Activated CD8-positive, alpha-beta memory T cell treated with anti-CD3 and anti-CD28 coated beads, Interleukin-2, amount 50 U/mL, for 24 hours (primary cell): ENCODE measurements at regions not wholly inside any gene's neighbourhood (a gene's known extent, or its start where the extent isn't known, plus 50 kb on each side); places are given as distances from the start of the nearest gene placed in this dataset.

Experiments
- DNase-seq: peaks from one replicate; pipeline ENCODE4 v3.0.0-alpha.2; 2020; ENCODE audit errors: extremely low read depth

DNA sequence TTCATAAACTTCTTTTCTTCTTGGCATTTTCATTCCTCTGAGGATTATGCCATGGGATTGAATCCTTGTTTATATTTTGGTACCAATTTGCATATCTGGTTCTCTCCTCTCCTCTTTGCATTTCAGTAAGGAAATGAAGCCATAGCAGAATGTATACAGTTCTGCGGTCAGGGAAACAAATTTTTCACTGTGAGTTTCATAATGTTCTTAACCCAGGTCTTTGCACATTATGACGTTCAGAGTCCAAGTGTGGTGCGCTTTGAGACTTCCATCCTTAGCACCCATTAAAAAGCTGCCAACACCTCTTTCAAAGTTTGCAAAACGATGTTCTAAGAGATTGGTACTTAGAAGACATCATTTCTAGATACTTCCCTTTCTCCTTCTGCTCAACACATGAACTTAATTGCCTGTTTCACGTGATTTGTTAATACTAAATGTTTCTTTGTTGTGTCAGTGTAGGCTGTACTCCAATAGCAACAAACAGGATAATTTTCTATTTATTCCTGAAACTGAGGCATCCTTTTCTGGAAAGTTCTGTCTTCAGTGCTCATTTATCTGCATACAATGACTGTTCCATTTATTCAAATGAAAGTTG lies 953.1 kb upstream of the NR2F2 start:
- DNase-seq, result no peak

DNA sequence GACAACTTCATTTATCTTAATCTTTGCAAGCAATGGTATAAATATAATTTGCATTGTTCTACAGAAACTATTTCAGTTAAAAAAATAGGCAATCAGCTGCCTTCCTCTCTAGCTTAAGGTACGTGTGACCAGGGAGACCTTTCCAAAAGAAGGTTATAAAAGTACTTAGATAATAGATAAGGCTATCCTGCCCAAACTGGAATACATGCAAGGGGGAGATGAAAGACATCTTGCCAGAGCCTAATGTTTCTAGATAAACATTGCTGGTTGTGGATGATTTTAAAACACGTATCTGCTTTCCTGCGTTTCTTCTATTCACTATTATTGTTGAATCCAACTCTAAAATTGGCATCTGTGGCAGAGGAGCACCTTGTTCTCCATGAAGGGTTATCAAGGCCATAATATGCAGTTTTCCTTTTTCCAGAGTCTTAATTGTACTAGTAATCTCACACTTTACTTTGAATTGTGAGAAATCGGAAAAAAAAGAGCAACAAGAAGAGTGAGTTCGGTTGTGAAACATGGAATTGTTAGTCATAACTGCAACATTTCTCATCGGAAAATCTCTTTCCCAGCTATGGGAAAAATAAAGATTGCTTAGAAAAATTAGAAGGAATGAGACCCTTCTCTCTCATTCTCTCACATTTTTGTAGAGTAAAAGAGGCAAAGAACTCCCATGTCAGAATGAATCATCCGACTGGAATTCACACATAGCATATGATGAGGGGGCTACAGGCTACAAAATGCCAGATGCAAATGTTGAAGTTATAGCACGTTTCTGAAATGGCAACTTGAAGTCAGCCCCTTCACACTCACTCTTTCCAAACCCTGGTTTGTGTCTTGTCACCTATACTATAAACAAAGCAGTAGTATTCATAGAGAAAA lies 936.1 kb upstream of the NR2F2 start:
- DNase-seq, result no peak

DNA sequence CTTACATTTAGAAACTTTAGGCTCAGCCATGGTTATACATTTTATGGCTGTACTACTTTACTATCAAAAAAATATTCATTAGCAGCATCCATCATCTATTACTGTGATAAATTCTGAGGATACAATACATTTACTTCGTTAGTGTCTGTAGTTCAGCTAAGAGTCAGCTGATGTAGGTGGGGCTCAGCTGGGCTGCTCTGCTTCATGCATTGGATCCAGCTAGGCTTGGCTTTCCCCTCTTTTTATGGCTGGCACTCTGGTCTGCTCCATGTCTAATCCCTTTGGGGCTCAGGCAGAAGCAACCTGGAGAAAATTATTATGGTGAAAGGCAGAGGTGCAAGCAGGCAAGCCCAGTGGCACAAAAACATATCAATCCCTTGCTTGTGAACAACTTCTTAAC lies 930.1 kb upstream of the NR2F2 start:
- no peak for DNase-seq

DNA sequence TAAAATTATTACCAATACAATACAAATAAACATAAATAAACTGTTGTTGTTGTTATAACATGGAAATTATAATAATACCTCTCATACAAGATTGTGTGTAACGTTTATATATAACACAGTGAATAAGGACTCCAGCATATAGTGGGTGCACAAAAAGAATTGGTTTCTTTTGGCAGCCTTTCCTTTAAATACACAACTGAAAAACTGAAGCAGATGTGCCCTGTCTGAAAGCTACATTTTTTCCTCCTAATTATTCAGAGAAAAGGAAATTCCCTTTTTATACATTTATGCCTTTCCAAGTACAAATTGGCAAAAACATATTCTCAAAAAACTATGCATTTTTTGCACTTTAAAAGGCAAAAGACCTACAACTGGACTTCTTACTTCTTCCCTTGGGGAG lies 928.9 kb upstream of the NR2F2 start:
- DNase-seq, result no peak

DNA sequence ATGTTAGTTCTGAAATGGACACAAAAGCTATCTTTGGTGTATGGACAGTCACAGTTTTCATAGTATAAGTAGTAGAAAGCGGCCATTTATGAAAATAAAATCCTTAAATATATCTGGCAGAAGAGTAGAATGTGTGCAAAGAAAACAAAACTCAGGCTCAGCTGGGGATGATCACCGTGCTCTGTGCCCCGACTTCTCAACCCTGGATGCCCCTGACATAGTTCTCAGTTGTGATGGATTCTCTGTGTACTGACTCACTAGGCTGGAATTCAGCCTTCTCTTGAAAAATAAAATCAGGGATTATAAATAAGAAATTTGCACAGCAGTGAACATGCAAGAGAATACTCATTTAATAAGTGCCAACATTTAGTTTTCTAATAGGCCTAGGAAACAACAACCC lies 925.1 kb upstream of the NR2F2 start:
- no peak for DNase-seq

DNA sequence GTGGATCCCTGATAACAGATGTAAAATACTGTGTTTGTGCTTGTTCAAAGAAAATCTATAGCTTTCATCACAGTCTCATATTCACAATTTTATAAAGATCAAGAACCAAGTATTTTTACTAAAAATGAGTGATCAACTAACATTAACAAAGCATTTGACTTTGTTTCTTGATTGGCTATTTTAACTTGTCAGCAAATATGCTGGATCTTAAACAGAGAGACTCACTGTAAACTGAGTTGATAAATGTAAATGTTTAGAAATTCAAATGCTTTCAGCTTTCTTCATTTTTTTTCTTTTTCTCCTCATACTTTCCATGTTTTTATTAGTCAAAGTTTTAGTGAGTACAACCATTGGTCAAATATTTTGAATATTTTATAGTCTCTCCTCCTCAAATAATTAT lies 923.0 kb upstream of the NR2F2 start:
- DNase-seq, result no peak

DNA sequence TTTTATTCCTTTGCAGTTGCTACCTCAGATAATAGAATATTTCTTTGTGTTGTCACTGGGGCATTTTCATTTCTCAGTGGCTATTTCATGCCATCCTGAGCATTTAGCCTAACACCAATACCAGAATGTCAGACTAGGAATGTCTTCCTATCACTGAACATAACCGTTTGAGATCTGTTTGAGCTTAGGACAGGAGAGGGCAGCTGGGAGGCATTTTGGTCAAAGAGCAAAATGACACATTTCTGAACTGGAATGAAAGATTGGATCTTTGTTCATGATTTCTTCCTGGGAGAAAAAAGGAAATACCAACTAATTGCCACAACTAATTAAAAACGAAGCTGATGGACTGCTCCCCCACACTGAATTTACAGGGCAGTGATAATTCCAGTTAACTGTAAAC lies 921.3 kb upstream of the NR2F2 start:
- DNase-seq, result no peak

DNA sequence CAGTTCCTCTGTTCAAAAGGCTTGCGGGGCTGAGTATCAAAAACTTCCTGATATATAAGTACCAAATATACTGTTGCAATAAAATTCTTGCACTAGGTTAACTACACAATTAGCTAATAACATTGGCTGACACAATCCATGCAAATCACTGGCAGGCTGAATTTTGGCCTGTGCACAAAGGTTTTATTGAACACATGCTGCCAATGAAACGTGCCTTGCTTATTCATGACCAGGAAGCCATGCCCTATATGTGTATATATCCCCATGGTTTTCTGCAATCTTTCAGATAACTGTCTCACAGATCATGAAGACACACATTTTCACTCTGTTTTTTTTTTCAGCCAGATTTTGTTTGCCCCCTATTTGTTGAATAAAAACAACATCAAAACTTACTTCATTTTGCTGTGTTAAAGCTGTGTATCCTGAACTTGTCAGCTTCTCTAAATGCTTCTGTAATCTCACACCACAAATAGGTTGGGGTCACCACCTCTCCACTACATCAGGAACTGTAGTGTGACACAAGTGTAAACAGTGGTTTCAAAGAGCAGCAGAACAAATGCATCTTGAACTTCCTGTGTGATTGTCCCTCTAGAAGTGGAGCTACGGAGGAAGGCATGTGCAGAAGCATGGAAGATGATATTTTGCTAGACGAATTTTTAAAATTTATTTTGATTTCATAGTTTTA lies 920.7 kb upstream of the NR2F2 start:
- DNase-seq, result no peak

DNA sequence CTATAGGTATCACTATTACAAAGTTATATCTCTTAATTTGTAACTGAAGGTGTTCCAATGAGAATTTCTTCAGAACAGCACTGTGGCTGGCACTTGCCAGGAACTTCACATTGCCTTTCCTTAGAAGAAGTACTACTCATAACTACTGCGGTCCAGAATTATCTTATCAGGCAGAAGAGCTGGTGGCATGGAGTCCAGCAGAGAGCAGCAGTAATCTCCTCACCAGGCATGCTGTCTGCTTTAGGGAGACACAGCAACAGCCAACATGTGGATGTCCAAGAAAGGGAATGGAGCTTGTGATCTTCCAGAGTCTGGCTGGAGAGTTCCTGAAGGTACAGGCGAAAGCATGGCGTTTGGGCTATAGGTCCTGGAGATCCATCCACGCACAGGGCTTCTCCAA lies 919.7 kb upstream of the NR2F2 start:
- no peak for DNase-seq

DNA sequence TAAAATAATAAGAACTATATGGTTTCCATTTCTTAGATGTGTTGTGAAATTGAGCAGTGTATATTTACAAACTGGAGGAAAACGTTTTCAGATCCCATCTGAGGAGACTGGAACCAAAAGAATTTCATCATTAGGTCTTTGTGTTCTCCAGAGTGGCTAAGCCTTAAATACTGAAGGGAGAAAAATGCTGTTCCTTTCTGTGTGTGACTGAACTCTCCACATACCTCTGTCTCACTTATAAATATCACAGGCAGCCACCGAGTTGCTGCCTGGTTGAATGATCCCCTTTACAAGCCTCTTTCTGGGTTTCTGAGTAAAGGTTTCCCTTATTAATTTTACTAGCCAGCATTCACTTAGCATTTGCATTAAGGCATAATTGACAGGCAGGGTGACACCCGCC lies 913.9 kb upstream of the NR2F2 start:
- DNase-seq, result no peak

DNA sequence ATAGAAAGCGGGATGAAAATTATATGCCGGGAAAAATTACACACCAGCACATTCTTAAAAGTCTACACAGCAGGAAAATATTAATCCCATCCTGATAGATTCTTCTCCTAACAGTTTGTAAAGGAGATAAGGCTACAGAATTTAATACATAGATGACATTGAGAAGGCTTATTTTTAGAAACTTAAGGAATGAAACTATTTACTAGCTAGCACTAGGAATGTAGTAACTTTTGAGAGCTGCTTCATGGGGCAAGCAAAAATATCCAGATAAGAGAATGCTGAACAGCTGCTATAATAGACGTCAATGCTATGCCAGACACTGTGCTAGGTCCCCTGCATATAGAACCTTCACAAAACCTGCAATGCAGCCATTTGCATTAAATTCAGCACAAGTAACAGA lies 912.7 kb upstream of the NR2F2 start:
- DNase-seq, result no peak

DNA sequence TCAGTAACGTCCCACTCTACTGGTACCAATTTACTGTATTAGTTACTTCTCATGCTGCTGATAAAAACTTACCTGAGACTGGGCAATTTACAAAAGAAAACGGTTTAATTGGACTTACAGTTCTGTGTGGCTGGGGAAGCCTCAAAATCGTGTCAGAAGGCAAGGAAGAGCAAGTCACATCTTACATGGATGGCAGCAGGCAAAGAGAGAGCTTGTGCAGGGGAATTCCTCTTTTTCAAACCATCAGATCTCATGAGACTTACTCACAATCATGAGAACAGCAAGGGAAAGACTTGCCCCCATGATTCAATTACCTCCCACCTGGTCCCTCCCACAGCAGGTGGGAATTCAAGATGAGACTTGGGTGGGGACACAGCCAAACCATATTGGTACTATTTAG lies 908.2 kb upstream of the NR2F2 start:
- DNase-seq, result no peak

DNA sequence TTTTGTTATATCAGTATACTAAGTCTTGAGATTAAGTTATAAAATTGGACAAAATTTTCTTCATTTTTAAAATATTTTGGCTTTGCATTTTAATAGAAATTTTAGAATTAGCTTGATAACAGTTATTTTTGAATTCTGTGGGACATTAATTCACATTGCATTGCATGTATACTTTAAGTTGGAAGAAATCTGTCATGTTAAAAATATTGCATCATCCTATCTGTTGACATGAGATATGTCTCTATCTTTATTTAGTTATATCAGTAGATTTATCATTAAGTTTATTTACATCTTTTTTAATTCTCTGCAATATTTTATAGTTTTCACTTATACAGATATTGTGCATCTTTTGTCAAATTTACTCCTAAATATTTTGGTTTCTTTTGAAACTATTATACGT lies 904.6 kb upstream of the NR2F2 start:
- DNase-seq, result no peak

DNA sequence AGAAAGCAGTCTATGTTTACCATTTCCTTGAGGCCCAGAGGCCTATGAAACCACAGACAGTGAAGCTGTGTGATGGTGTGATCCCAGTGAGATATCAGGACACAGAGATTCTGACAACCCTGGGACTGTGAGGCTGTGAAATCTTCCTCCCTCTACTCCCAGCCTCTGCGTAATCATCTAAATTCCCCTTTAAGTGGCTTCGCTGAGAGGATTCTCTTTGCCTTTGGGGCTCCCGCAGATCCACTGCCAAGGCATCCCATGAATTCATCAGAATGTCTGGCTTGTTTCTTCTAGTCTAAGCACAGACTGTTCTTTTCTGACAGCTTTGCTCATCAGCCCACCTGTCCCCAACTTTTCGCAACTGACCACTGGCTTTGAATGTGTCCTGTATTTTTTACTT lies 901.2 kb upstream of the NR2F2 start:
- DNase-seq, result no peak

DNA sequence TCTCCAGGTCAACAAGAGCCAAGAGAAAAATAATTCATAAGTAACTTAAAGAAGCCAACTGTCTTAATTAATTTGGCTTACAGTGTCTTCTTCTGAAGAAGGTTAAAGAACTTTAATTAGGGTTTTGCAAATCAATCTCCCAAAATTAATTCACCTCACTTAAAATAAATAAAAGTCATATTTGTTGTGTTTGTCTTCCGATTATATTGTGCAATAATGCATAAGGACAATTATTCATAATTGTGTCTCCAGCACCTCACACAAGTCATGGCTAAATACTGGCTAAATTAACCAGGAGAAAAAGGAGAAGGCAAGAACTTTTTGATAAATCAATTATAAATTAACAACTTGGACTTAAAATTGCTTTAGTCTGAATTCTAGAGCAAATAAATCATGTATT lies 899.0 kb upstream of the NR2F2 start:
- DNase-seq, result no peak

DNA sequence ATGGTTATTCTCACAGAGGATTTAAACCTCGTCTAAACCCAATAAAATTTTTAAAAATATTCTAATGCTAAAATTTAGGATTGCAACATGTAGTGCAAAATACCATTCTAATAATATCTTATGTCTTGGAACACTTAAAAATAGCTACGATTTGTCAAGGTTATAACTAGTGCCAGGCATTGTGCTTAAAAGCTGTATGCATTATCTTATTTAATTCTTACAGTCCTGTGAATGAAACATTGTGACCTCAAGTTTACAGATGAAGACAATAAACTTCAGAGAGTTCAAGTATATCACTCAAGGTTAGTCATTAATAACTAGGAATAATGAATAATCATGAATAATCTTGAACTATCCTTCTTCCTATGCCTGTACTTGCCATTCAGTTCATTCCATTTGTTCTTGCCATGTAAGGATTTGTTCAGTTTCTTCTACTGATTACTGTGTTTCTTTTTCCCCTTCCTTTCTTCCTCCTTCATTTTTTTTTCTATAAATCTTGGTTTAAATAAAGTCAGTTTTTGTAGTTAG lies 897.6 kb upstream of the NR2F2 start:
- DNase-seq, result no peak

DNA sequence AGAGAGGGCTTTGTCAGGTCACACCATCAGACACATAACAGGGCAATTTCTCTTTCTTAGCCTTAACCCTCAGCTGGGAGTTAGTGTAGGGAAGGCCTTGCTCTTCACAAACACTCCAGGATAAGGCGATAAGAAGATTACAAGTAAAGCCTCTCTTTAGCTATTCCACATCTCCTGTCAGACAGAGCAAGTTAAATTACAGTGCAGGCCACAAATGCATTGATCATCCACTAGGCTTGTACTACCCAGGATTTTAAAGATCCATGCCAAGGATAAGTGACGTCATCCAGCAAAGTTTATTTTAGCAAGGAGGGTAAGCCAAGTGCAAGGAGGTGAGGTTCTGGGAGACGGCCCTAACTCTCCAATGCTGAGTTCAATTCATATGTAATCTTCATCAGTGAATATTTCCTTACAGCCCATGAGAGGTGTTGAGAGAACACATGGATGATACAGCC lies 890.6 kb upstream of the NR2F2 start:
- no peak for DNase-seq

DNA sequence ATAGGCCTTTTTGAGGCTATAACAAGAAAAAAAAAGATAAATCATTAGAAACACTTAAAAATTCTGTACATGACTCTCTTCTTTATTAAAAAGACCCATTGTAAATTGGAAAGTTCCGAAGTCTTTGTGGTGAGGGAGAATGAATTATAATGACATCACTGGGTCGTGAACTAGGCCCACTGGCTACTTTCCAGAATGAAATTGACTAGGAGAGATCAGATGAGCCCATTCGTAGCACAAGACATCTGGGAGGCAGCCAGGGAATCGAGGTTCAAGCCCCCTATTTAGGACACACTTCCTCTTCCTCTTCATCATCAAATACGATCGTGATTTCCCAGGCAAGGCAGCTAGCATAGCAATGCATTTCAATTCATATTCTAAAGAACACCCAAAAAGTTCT lies 889.8 kb upstream of the NR2F2 start:
- DNase-seq, result no peak

DNA sequence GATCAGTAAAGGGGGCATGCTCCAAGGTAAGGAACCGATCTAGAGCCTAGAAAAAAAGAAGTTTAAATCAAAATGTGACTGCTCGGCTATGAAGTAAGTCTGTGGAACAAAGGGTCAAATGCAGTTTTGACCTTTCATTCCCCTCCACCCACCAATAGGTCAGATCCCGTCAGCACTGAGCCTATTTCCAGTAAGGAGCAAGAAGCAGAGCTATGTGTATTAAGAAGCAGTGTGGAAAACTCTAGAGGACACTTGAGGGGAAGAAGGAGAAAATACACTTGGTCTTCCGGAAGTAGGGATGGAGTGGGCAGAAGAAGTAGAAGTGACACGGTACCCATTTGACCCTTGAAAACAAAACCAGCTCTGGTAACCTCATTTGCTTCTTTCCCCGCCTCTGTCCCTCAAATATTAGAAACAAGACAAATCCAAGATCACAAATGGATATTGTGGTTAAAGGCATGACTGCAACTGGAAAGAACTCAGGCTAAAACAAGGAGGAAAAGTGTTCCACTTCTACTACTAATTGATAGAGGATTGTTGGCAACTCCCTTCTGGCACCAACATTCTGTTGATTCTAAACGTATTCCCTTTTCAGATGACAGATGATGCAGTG lies 888.3 kb upstream of the NR2F2 start:
- DNase-seq, result no peak

DNA sequence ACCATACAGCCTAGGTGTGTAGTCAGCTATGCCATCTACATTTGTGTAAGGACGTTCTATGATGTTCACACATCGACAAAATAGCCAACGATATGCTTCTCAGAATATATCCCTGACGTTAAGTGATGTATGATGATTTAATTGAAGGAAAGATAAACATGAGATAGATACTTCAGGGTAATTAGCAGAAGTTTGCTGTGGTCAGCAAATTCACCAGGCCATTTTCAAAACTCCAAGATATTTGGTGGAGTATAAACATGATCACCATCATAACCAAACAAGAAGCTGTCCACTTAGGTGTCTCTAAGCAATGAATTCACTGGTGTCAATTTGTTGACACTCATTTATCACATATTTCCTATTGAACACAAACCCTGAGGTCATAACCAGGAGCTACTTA lies 885.6 kb upstream of the NR2F2 start:
- DNase-seq, result no peak

DNA sequence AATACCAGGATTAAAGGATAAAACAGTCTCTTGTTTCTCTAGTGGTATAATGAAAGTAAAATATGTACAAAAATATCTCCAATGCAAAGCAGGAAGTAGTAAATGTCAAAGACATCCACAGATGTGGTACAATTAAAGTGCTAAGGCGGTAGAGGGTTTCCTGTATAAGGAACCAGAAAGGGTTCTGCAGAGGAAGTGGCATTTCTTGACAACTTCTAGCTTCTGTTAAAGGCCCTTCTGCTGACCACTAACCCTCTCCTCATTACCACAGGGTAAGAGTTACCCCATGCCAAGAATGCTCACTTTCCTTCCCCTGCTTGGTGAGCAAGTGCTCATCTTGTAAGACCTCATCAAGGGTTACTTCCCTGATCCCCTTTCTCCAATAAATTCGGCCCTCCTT lies 883.6 kb upstream of the NR2F2 start:
- no peak for DNase-seq

DNA sequence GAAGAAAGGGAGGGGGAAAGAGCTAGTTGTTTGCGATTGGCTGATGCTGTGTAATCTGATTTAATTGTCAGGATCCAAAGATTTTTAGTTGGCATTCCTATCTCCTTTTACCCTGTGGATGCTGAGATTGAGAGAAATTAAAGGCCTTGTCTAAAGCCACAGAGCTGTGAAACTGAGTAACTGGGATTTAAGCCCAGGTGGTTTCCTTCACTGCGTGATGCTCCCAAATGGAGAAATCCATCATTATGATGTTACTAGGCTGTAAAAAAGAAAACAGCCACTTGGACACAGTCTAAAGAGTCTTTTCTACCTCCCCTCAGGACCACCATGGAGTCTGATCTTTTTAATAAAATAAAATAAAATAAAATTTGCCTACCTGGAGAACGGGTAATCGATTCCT lies 883.0 kb upstream of the NR2F2 start:
- DNase-seq, result no peak
